RWPE2 (cell line): ENCODE measurements at regions not wholly inside any gene's neighbourhood (a gene's known extent, or its start where the extent isn't known, plus 50 kb on each side); places are given as distances from the start of the nearest gene placed in this dataset.
"Not testable (repeated sequence)": the region's sequence is repeated elsewhere in the genome, so short reads cannot be mapped to it uniquely, and the experiment has no call there.

ENCODE experiments used
- ATAC-seq: fragments of 200-7000 bp; cut with Tn5 transposase; 3 replicates; pipeline ENCODE4 v1.9.1; 2021; ENCODE audit warnings: low read depth
- DNase-seq: peaks from one replicate; pipeline ENCODE4 v3.0.0-alpha.2; 2020; ENCODE audit warnings: low spot score
- H3K27ac ChIP-seq: fragments of 450-650 bp; 2 replicates; pipeline ENCODE4 v1.5.1; 2017; ENCODE audit warnings: mild to moderate bottlenecking; ENCODE audit not compliant: poor library complexity, severe bottlenecking
- H3K27me3 ChIP-seq: fragments of 250-450 bp; sonication (Bioruptor Pico); 2 replicates; pipeline ENCODE4 v1.5.1; 2021; ENCODE audit warnings: mild to moderate bottlenecking, moderate library complexity; ENCODE audit not compliant: insufficient read depth, poor library complexity, severe bottlenecking
- H3K36me3 ChIP-seq: fragments of 250-450 bp; sonication (Bioruptor Pico); 2 replicates; pipeline ENCODE4 v1.5.1; 2020; ENCODE audit warnings: low read depth, mild to moderate bottlenecking, moderate library complexity
- H3K4me1 ChIP-seq: fragments of 250-450 bp; sonication (Bioruptor Pico); 2 replicates; pipeline ENCODE4 v1.5.1; 2021; ENCODE audit warnings: mild to moderate bottlenecking, moderate library complexity; ENCODE audit not compliant: insufficient read depth, poor library complexity, severe bottlenecking
- H3K4me3 ChIP-seq: fragments of 250-450 bp; sonication (Bioruptor Pico); 2 replicates; pipeline ENCODE4 v1.5.1; 2021; ENCODE audit warnings: mild to moderate bottlenecking, moderate library complexity; ENCODE audit not compliant: severe bottlenecking
- H3K9me3 ChIP-seq: fragments of 250-450 bp; sonication (Bioruptor Pico); 2 replicates; pipeline ENCODE4 v1.5.1; 2021; ENCODE audit warnings: mild to moderate bottlenecking, moderate library complexity; ENCODE audit not compliant: severe bottlenecking
- CTCF ChIP-seq: fragments of 450-650 bp; IDR thresholded peaks from one replicate; pipeline ENCODE4 v1.5.1; 2017; ENCODE audit warnings: mild to moderate bottlenecking, moderate library complexity; ENCODE audit not compliant: poor library complexity, severe bottlenecking

- Histone ChIP-seq H3K4me1 (no peaks in the 10 kb centered on the region), H3K27me3 (no peaks in the 10 kb centered on the region), H3K9me3 (no peaks in the 10 kb centered on the region), H3K36me3 (no peaks in the 10 kb centered on the region), H3K27ac (no peak overlapping the region), H3K4me3 (no peak overlapping the region)
- no peak for TF ChIP-seq CTCF
- DNase-seq = no peak
- no peak for ATAC-seq
Measured at GRCh38 chr2:47964277-47964676, 58.0 kb upstream of the FBXO11 start.

- peak; percentile 33; the same call in 1 of the 3 replicates for ATAC-seq
- no peak for DNase-seq
- H3K4me1 ChIP-seq = no peaks in the 10 kb centered on the region
- no peak for TF ChIP-seq CTCF
- no peaks in the 10 kb centered on the region for H3K27me3 ChIP-seq
- H3K27ac ChIP-seq = no peak overlapping the region
- H3K36me3 ChIP-seq = no peaks in the 10 kb centered on the region
- no peaks in the 10 kb centered on the region for H3K9me3 ChIP-seq
- no peak overlapping the region for H3K4me3 ChIP-seq
Measured at GRCh38 chr2:47964722-47965434, 58.6 kb upstream of the FBXO11 start.

GRCh38 chr2:47976728-47977127, 70.4 kb upstream of the FBXO11 start:
- not testable (repeated sequence) for H3K27me3 ChIP-seq, H3K9me3 ChIP-seq, ATAC-seq, H3K27ac ChIP-seq, H3K36me3 ChIP-seq, DNase-seq, H3K4me1 ChIP-seq, H3K4me3 ChIP-seq

GRCh38 chr2:47984041-47984440, 77.7 kb upstream of the FBXO11 start:
- Histone ChIP-seq H3K4me1 (no peaks in the 10 kb centered on the region), H3K27ac (no peak overlapping the region), H3K27me3 (peaks cover 3% of the 10 kb centered on the region), H3K9me3 (no peaks in the 10 kb centered on the region), H3K4me3 (no peak overlapping the region), H3K36me3 (no peaks in the 10 kb centered on the region)
- ATAC-seq = no peak
- no peak for TF ChIP-seq CTCF
- DNase-seq = no peak

GRCh38 chr2:47990503-47990902, 84.2 kb upstream of the FBXO11 start:
- Histone ChIP-seq H3K36me3 (no peaks in the 10 kb centered on the region), H3K9me3 (no peaks in the 10 kb centered on the region), H3K27ac (no peak overlapping the region), H3K4me3 (no peak overlapping the region), H3K27me3 (no peaks in the 10 kb centered on the region), H3K4me1 (no peaks in the 10 kb centered on the region)
- no peak for ATAC-seq
- DNase-seq = no peak
- no peak for TF ChIP-seq CTCF
